GM21723 (cell line): ENCODE measurements at regions not wholly inside any gene's neighbourhood (a gene's known extent, or its start where the extent isn't known, plus 50 kb on each side); places are given as distances from the start of the nearest gene placed in this dataset.

Experiments
- ATAC-seq: cut with Tn5 transposase; IDR thresholded peaks from one replicate; pipeline ENCODE4 v1.9.1; 2021; ENCODE audit warnings: mild to moderate bottlenecking, moderate library complexity; ENCODE audit not compliant: unreplicated experiment

- no peak for ATAC-seq
Measured at GRCh38 chr2:57965961-57966360, 80.6 kb upstream of the VRK2 start.

GRCh38 chr2:57973621-57974186, 72.9 kb upstream of the VRK2 start:
- ATAC-seq = no peak

GRCh38 chr2:57979158-57979557, 67.4 kb upstream of the VRK2 start:
- no peak for ATAC-seq

- no peak for ATAC-seq
Measured at GRCh38 chr2:57981083-57981768, 65.4 kb upstream of the VRK2 start.

- ATAC-seq = no peak
Measured at GRCh38 chr2:57987835-57988573, 58.6 kb upstream of the VRK2 start.

GRCh38 chr2:57990118-57990725, 56.4 kb upstream of the VRK2 start:
- peak; percentile 71 for ATAC-seq
